Heart right ventricle (tissue), 16 donors: ENCODE measurements at regions not wholly inside any gene's neighbourhood (a gene's known extent, or its start where the extent isn't known, plus 50 kb on each side); places are given as distances from the start of the nearest gene placed in this dataset.
A peak's percentile ranks its signal among the peaks of the same experiment; 100 is the strongest.

ENCODE experiments used
- ATAC-seq, 8 donors: fragments of 200-7000 bp; cut with Tn5 transposase; one replicate each; pipeline ENCODE4 v1.9.1; 2020; ENCODE audit warnings: mild to moderate bottlenecking in 8 of 8, moderate library complexity in 8 of 8, moderate number of reproducible peaks in 1 of 8
- DNase-seq, 2 donors: peaks; one replicate each; pipeline ENCODE4 v3.0.0-alpha.2; 2020
- H3K27ac ChIP-seq, 10 donors: fragments of 200-600 bp; sonication (generic) in 2 of 10; one replicate each; pipeline versions ENCODE4 v1.5.0 to v1.8.0; 2020 to 2022; ENCODE audit warnings: mild to moderate bottlenecking in 3 of 10
- H3K27me3 ChIP-seq, 7 donors: fragments of 200-600 bp; one replicate each; pipeline ENCODE4 v1.8.0; 2021 to 2022; ENCODE audit warnings: mild to moderate bottlenecking in 2 of 7
- H3K36me3 ChIP-seq, 9 donors: fragments of 200-600 bp; sonication (generic) in 1 of 9; one replicate each; pipeline versions ENCODE4 v1.5.0 to v1.8.0; 2020 to 2022; ENCODE audit warnings: mild to moderate bottlenecking in 2 of 9
- H3K4me1 ChIP-seq, 9 donors: fragments of 200-600 bp; sonication (generic) in 1 of 9; one replicate each; pipeline versions ENCODE4 v1.5.0 to v1.8.0; 2020 to 2022; ENCODE audit warnings: mild to moderate bottlenecking in 4 of 9
- H3K4me3 ChIP-seq, 10 donors: fragments of 200-600 bp; sonication (generic) in 2 of 10; one replicate each; pipeline versions ENCODE4 v1.5.0 to v1.8.0; 2020 to 2022; ENCODE audit warnings: mild to moderate bottlenecking in 7 of 10, moderate library complexity in 2 of 10
- H3K9me3 ChIP-seq, 11 donors: fragments of 200-600 bp in 10 of 11; sonication (generic) in 2 of 11; one replicate each; pipeline versions ENCODE4 v1.5.0 to v1.8.0; 2013 to 2022; ENCODE audit warnings: mild to moderate bottlenecking in 2 of 11, control low read depth in 1 of 11, moderate library complexity in 1 of 11
- CTCF ChIP-seq, 9 donors: fragments of 200-600 bp; sonication (generic) in 2 of 9; IDR thresholded peaks; one replicate each; pipeline versions ENCODE4 v1.5.0 to v1.8.0; 2021 to 2022; ENCODE audit warnings: antibody characterized with exemption in 9 of 9, mild to moderate bottlenecking in 5 of 9, moderate library complexity in 1 of 9
- WGBS, 2 donors: extraction: QIAGEN DNeasy Blood & Tissue Kit; methylation state at CpG; one replicate each; pipeline ENCODE4 v1.1.7; 2013; ENCODE audit warnings: inconsistent platforms in 1 of 2; 5-methylcytosine and 5-hydroxymethylcytosine counted together
- intact Hi-C, 10 donors: fragments of 100-400 bp; cut with DNase I; formaldehyde crosslinking; loops; one replicate each; pipeline versions ENCODE4 v1.11.1 to v1.14.2; 2022
- donor health status: Arrhythmogenic right ventricular cardiomyopathy.
- donor health status: ischemic (EF 13 %, LVEDD 7.1; RV severe dilation, severe dysfunction).
- donor health status: healthy with polysubstance abuse.
- donor health status: DM: no; HTN: yes; CAD: no.
- donor health status: DM: no; HTN: no; CAD: no.
- donor health status: ischemic (EF 25% LVEDD 6.9; RV normal size, moderate dysfunction).
- donor health status: ischemic (EF 25% LVEDD 5.7; RV mildly dilated, moderate dysfunction).
- donor health status: healthy.
- donor health status: DM: yes; HTN: yes; CAD: no.
- donor health status: Ischemic cardiomyopathy.
- donor health status: ischemic (EF 35%, LVEDD 5.7; RV mildly dilated, moderate dysfunction).
- donor health status: nonischemic (EF 11% LVEDD 7.7; RV severe dilation, severe dysfunction).
- donor health status: DM: yes; HTN: yes; CAD: no.
- donor health status: PGD.
- donor health status: ischemic (EF 29% LVEDD 5.4; RV normal size, mild dysfunction).
- donor health status: nonischemic (EF 23%, LVEDD 6.1; RV moderate dilation, normal function).

- H3K4me3 ChIP-seq: no peak overlapping the region
- H3K9me3 ChIP-seq: peaks cover 0 to 6% (median 0%) of the 10 kb centered on the region in 11 donors
- DNase-seq (no peak), ATAC-seq (no peak)
- H3K4me1 ChIP-seq: no peaks in the 10 kb centered on the region
- WGBS, 2 donors: 86 to 93% methylated on average over 4 of the region's 4 CpGs
- intact Hi-C loops: no loop called here
- no peak for TF ChIP-seq CTCF (IDR thresholded peaks at IDR 0.05)
- H3K27me3 ChIP-seq: peaks cover 0 to 3% (median 0%) of the 10 kb centered on the region in 7 donors
- H3K27ac ChIP-seq: no peak overlapping the region
- no peaks in the 10 kb centered on the region for H3K36me3 ChIP-seq
Observed at GRCh38 chr7:69052447-69052846, 545.8 kb upstream of the AUTS2 start.

- 63 to 66% methylated on average over 3 of the region's 3 CpGs for WGBS, 2 donors
- H3K27ac ChIP-seq: no peak overlapping the region
- H3K9me3 ChIP-seq: peaks cover 0 to 21% (median 8%) of the 10 kb centered on the region in 11 donors
- DNase-seq: no peak
- H3K4me3 ChIP-seq: no peak overlapping the region
- intact Hi-C loops: no loop called here
- TF ChIP-seq CTCF (IDR thresholded peaks at IDR 0.05): no peak
- H3K4me1 ChIP-seq: no peaks in the 10 kb centered on the region
- H3K27me3 ChIP-seq: peaks cover 0 to 6% (median 0%) of the 10 kb centered on the region in 7 donors
- ATAC-seq: no peak
- H3K36me3 ChIP-seq: no peaks in the 10 kb centered on the region
Observed at GRCh38 chr7:69060516-69060915, 537.8 kb upstream of the AUTS2 start.

- H3K36me3 ChIP-seq: no peaks in the 10 kb centered on the region
- peaks cover 0 to 6% (median 0%) of the 10 kb centered on the region in 7 donors for H3K27me3 ChIP-seq
- H3K27ac ChIP-seq: no peak overlapping the region
- peaks cover 0 to 29% (median 8%) of the 10 kb centered on the region in 11 donors for H3K9me3 ChIP-seq
- no peak for TF ChIP-seq CTCF (IDR thresholded peaks at IDR 0.05)
- ATAC-seq: no peak
- intact Hi-C loops: no loop called here
- H3K4me1 ChIP-seq: no peaks in the 10 kb centered on the region
- DNase-seq: no peak
- no peak overlapping the region for H3K4me3 ChIP-seq
- WGBS, 2 donors: 94 to 96% methylated on average over 20 of the region's 20 CpGs
Observed at GRCh38 chr7:69062020-69062765, 536.1 kb upstream of the AUTS2 start.

- Histone ChIP-seq H3K27me3 (peaks cover 0 to 10% (median 0%) of the 10 kb centered on the region in 7 donors), H3K9me3 (peaks cover 0 to 23% (median 2%) of the 10 kb centered on the region in 11 donors), H3K4me1 (no peaks in the 10 kb centered on the region), H3K27ac (no peak overlapping the region), H3K36me3 (no peaks in the 10 kb centered on the region), H3K4me3 (no peak overlapping the region)
- no peak for ATAC-seq
- TF ChIP-seq CTCF (IDR thresholded peaks at IDR 0.05): peak in 4 of 9 donors; percentile 5 to 31 (median 16)
- no peak for DNase-seq
- WGBS, 2 donors: 34 to 38% methylated on average over 3 of the region's 3 CpGs
- intact Hi-C loops: no loop called here
Observed at GRCh38 chr7:69067397-69067796, 530.9 kb upstream of the AUTS2 start.
